ENCODE measurements at regions not wholly inside any gene's neighbourhood (a gene's known extent, or its start where the extent isn't known, plus 50 kb on each side); places are given as distances from the start of the nearest gene placed in this dataset.
"Not testable (repeated sequence)": the region's sequence is repeated elsewhere in the genome, so short reads cannot be mapped to it uniquely, and the experiment has no call there.

DNA sequence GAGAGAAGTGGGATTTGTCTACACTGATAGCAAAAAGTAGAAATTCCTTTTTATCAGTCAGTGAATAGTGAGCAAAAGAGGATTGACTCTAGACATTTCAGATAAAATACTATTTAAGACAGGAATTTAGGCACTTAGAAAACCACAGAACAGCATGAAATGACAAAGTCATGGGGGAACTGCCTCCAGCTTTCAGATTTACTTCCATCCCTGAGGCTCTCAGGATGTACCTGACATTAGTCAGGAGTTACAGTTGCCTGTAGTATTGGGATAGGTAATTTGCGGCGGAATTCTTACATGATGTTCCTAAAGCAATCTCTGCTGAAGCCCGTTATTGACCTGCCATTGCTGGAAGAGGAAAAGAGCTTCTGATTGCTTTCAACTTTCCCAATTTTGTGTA is 337.1 kb upstream of the MAP2 start:
- no peak for DNase-seq

DNA sequence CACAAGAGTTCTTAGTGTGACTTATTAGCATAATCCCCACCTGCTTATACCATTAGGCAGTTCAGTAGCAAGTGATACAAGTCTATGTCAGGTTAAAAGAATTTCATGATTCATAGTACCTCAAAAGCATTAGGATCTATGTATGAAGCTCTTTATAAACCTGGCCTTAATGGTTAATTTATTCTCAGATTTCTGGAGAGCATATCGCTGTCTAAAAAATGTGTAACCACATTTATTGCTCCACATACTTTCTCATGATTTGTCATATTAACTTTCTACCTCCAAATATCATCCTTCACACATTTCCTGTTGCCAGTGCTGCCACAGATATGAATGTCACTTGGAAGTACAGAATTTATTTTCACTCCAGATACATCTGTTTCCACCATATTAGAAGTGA is 332.8 kb upstream of the MAP2 start:
- no peak for DNase-seq

DNA sequence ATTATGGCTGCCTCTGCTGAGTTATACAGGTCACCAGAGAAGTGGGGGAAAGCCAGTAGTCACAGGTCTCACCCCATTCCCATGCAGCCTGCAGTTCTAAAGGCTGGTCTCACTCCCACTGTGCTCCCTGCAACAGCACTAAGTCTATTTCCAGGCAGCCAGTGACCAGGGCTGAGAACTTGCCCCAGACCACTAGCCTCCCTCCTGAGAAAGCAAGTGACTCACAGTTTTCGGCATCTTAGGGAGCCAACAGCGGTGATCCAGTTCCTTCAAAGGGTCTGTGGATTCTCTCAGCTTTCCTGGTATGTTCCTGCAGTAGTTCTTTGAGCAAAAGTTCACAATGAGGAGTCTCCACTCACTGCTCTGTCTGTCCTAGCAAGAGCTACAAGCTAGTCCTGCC is 329.6 kb upstream of the MAP2 start:
- no peak for DNase-seq

DNA sequence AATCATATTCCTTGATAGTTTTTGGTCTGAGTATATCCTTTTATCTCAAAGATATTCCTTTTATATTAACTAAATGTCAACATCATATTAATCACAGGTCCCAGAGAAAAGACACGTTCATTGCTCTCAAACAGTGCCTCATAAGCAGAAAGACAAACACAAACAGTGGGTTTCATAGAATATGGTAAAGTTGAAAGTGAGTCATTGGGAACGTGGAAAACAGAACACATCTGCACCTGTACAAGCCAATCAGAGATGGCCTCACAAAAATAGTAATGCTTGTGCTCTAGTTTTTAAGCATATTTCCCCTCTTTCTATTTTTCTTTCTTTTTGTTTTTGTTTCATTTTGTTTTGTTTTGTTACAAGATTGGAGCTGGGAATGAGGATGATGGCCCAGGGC is 328.4 kb upstream of the MAP2 start:
- no peak for DNase-seq

DNA sequence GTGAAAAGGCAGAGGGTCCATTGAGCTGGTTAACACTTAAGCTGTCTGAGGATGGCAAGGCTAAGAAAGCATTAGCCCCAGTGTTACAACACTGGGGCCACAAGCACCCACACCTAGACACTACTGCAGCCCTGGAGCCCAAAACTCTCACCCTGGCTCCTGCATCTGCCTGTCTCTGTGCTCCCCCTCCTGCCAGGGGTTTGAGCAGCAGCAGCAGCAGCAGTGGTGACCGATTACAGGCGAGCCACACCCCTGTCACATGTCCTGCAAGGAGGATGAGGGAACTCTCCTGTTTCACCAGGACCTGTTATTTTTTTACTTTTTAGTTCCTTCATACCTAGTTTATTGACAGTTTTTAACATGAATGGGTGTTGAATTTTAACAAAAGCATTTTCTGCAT is 326.7 kb upstream of the MAP2 start:
- DNase-seq, result no peak

DNA sequence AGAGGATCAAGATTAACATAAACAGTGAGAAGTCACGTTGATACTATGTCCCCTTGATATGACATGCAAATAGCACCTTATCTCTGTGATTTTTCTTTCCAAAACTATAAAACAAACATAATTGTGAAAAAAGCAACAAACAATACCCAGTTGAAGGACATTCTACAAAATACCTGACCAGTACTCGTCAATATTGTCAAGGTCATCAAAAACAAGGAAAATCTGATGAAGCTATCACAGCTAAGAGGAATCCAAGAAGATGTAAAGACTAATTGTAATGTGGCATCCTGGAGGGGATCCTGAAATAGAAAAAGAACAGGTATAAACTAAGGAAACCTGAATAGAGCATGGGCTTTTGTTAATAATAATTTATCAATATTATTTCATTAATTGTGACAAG is 321.5 kb upstream of the MAP2 start:
- DNase-seq, result no peak

DNA sequence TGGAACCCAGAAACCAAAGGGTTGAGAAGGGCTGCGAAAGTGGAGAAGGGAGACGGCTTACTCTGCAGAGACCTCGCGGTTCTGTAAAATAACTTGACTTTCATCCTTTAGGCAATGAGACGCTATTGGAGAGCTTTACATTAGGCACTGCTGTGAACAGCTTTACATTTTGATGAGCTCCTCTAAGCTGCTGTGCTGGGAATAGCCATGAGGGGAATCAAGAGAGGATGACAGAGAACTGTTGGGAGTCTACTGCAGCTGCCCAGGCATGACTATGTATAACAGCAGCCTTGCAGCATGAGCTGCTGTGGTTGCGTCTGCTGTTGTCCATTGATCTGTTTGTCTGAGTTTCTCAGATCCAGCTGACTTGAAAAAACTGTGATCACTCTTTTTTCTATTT is 310.8 kb upstream of the MAP2 start:
- no peak for DNase-seq

DNA sequence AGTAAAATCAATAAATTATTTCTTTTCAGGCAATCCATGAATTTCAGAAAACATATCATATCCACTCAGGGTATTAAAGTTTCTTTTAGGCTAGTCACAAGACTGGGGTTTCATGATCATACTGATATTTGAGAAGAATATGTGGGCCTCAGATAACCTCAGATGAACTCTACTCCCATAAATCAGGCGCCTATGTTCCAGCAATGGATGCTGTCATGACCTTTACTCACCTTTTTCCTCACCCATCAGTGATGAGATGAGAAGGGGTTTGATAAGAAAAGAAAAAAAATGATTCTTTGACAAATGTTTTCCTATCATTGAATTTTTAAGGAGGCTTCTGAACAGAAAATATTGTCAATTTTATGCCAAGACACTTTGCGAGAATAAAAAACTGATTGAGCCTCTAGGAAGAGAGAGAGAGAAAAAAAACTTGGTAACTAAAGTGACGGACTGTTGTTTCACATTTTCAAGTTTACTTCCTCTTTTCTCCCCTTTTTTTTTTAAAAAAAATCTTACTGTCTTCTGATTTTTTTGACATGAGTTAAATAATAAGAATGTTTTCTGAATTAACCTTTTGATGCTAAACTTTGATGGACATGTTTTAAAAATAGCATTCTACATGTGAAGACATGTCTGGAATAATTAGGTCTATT is 309.1 kb upstream of the MAP2 start:
- DNase-seq, result no peak

DNA sequence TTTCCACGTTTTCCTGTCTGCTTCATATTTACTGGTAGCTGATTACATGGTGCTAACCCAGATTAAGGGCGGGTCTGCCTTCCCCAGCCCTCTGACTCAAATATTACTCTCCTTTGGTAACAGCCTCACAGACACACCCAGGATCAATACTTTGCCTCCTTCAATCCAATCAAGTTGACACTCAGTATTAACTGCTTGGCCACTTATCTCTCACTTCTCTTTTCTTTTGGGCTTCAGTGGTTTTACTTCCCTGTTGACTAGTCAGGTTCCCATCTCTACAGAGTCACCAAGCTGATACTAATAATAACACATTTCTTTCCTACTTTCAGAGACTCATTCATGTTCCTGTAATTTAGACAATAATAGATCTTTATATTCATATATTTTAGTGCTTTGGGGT is 302.2 kb upstream of the MAP2 start:
- no peak for DNase-seq

DNA sequence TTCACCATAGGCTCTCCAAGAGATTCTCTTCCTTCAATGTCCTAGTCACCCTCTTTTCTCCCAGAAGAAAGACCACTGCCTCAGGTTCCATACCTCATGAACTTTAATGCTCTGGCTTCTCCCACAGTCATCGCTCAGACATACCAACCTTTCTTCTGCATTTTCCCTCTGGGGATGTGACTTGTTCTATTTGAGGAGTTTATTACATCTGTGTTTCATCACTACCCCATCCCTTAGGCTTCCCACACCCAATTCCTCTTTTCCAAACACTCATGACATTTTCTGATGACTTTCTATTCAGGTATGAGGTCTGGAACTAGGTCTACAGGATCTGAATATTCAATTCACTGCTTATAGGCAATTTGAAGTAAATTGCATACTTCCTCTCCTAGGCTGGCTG is 298.6 kb upstream of the MAP2 start:
- DNase-seq, result no peak

DNA sequence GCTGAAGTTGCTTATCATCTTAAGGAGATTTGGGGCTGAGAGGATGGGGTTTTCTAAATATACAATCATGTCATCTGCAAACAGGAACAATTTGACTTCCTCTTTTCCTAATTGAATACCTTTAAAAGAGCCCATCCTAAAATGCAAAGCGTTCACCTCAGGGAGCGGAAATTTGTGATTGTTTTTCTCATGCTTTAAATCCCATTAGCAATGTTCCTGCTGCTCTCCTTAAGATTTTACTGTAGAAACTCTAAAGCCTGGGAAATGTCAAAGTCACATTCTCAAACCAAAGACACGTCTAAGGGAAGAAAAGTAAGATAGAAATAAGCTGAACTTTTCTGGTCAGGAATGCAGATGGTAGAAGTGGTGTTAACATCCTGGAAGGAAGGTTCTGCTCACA is 285.8 kb upstream of the MAP2 start:
- DNase-seq, result no peak

DNA sequence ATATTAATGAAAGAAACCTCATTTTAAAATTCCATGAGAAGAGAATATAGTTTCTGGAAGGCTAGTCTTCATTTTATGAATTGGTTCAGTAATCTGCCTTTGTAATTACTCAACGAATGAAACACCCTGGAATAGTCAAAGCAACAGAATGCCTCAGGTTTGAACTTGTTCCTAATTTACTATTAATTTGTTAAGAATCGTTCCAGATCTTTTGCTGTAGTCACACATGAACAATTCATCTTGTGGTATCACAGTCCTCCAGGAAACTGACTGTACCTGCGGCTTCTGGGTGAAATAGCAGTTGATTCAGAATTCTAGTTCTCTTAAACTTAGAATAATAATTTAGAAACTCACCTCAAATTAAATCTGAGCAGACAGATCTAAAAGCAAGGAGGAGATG is 282.7 kb upstream of the MAP2 start:
- no peak for DNase-seq

DNA sequence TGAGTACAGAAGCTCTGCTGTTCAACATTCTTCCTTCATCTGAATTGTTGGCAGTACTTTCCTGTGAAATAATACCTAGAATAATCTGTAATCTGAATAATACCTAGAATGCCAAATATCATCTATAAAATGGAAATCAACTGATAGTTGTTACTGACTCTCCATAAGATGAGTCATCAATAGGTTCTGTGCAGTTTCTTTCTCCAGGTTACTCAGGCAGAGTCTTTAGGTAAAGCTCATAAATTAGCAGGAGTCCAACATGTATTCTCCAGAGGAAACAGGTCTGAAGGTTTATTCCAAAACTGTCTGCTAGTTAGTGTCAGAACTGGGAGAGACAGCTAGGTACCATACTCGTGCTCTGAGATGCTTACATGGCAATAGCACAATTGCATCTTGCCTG is 282.0 kb upstream of the MAP2 start:
- DNase-seq, result no peak

DNA sequence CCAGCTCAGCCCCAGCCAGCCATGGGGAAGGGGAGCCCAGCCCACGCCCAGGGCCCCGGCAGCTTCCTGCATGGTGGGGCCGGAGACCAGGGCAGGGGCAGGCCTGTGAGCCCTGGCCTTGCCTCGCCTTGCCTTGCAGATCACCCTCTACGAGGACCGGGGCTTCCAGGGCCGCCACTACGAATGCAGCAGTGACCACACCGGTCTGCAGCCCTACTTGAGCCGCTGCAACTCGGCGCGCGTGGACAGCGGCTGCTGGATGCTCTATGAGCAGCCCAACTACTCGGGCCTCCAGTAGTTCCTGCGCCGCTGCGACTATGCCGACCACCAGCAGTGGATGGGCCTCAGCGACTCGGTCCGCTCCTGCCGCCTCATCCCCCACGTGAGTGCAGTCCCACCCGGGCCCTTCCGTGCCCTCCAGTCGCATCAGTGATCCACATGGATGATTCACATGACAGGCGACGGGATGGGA is 278.6 kb upstream of the MAP2 start:
- DNase-seq, result not testable (repeated sequence)

DNA sequence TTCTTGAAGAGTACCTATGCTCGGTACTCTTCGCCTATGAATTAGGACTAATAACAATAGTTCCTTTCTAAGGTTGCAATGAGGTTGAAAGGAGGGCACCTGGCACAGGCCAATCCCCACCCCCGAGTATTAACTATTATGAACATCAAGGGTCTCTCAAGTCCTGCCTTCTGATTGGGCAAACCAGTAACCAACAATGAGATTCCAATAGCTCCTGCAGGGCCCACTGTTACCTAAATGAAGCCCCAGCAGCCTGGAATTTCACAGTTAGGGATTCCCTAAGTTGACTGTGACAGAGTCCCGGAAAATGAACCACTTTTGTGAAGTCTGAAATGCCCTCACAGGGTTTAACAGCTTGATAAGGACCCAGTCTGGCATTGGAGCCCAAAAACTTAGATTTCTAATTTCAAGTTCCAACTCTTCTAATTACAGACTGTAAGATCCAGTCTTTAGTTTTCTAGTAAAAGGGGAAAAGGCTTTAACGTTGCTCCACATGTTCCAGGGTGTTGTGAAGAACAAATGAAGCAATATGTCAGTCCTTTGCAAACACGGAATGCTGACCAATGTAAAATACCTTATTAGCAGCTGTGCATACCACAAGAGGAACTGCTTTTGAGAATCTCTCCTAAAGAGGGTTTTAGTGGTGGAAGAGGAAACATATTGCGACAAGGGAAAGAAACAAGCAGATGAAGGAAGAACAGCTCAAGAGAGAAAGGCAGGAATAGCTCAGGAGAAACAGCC is 277.7 kb upstream of the MAP2 start:
- no peak for DNase-seq

DNA sequence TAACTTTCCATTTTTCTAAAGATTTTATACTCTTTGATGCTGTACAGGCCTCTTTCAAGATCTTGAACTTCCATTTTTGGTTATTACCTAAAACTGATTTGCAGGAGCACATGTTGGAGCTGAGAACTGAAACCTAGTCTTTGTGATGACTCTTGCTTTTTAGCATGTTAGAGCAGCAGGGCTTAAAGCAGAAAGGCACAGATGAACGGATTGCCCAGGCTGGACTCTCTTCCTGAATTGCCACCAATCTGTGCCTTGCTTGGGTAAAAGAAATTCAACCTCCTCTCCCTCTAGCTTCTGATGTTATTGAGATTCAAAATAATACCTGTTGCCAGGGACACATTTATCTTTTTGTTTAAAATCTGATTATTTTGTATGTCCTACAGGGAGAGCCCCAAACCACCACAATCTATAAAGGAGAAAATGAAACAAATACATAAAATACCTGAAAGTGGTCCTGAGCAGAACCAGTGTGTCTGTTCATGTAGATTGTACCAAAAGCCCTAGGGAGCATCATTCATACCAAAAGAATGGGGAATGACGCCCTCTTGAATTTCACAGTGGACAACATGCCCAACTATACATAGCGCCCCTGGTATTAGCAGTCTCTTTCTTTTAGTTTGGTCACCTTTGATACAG is 277.0 kb upstream of the MAP2 start:
- DNase-seq, result no peak

DNA sequence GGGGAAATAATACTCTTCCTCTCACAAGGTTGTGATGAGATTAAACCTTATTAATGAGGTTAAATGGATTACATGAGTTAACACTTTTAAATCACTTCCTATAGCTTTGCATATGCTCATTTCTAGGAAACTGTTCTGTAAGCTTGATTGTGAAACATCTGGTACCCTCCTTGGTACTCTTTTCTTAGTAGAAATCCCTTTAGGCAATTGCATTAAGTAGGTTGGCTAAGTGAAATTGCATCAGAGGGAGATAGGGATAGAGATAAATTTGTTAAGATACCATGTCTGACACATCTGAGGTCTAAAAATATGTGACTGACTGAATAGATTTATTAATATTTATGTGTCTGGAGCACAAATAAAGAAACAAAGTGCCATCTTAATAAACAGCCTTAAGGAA is 275.9 kb upstream of the MAP2 start:
- no peak for DNase-seq

DNA sequence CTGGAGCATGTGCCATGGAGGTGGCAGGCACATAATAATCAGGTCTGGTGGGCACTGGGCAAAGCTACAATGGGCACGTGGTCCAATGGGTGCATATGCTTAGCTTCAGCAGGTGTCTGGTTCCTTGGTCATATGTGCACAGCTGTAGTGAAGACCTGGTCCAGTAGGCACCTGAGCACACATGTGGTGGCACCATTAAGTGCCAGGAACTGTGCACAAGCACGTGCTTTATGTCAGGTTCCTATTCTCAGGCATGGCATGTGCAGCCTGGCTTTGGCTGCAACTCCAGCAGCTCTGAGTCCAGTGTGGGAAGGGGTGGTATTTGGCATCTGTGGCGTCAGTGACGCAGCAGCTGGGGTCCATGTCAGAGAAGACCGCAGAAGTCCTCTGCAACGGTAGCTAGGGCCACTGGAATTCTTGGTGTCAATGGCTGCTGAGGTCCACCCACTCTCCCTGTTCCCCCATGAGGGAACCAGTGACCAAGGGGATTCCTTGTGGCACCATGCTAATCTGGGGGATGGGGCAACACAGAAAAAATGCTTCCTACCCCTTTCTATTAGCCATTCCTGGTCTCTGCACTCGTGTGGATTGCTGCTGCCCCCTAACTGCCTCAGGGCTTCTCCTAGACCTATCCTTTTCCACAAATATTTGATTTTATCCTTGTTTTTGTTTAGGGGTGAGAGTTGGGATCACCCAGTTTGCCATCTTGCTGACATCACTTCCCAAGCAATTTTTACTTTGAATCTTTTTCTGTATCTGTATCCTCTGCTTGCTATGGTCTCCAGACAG is 262.9 kb upstream of the MAP2 start:
- DNase-seq, result no peak

DNA sequence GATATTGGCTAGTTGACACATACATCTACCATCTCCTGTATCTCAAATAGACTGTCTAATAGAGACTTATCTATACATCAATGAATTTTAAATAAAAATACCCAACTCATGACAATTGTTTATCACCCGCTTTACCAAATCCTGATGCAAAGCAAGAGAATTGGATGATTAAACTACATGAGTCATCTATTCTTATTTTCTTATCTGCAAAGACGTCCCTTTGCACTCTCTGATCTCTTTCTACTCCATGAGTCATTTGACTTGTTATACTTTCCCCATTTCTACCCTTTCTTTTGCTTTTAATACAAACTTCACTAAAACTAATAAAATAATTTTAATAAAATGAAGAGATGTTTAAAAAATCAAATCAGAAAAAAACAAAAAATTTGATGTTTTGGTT is 261.7 kb upstream of the MAP2 start:
- DNase-seq, result no peak

DNA sequence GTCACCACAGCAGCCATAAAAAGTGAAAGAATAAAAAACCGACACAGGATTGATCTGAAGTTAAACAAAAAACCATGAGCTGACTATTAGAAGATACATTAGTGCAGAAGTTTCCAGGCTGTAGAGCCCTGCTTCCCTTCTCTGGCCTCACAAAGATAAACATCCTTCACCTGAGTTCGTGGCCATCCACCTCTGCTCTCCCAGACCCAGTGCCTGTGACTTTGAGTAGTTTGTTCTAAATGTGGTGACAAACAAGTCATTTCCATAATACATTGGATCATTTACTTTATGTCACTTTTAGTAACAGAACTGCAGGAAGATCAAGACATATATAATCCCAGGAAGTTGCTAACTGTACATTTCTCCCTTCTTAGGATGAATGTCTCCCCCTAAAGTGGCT is 241.9 kb upstream of the MAP2 start:
- no peak for DNase-seq

DNA sequence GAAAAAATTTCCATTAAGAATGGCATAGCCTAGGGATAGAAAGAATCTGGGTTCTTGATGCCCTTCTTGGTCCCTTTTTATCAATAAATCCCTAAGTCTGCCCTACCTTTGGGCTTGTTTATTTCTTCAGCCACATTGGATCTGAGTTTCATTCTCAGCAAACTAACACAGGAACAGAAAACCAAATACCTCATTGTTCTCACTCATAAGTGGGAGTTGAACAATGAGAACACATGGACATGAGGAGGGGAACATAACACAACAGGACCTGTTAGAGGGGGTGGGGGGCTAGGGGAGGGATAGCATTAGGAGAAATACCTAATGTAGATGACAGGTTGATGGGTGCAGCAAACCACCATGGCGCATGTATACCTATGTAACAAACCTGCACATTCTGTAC is 237.0 kb upstream of the MAP2 start:
- DNase-seq, result not testable (repeated sequence)

DNA sequence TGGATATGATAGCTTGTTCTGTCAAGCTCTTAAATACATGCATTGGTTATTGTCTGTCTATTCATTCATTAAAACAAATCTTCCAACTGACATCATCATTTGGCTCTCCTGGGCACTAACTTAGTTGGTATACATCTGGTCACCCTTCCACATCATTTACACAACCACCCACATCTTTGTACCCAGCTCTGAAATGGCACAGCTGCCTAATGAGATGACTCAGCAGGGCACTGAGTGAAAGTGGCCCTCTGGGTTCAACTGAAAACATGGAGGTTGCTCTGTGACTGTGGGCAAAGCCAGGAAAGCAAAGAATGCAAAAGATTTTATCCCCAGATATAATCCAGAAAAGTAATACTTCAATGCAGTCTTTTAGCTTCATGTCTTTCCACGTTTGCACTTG is 234.0 kb upstream of the MAP2 start:
- no peak for DNase-seq

DNA sequence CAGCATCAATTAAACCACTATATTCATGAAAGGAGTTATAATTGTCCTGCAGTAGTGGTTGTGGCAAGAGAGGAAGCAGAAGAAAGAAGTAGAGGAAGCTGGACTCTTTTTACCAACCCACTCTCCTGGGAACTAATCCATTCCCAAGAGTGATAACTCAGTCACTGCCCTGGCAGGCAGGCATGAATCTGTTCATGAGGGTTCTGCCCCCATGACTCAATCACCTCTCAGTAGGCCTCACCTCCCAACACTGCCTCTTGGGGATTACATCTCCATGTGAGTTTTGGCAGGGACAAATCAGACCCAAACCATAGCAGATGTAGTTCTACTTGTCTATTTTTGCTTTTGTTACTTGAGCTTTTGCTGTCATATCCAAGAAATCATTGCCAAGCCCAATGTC is 232.7 kb upstream of the MAP2 start:
- DNase-seq, result no peak

DNA sequence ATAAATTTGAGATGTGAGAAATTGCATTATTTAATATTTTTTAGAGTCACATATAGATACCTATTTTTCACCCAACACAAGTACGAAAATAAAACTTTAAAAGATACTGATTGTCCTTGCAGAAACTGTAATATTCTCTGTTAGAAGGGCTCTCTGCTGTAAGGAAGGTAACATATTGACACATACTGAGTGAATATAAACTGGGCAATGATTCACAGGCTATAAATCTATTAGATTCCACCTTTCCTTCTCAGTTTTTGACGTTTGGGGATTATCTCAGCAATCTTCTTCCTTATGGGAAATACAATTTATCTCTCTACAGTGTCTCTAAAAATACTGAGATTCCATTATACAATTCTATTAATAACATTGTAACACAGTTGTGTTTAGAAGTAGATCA is 229.1 kb upstream of the MAP2 start:
- no peak for DNase-seq
